GM12873 (cell line): ENCODE measurements at regions not wholly inside any gene's neighbourhood (a gene's known extent, or its start where the extent isn't known, plus 50 kb on each side); places are given as distances from the start of the nearest gene placed in this dataset.

ENCODE experiments used
- TF ChIP-seq, protein P1 (sequence below): IDR thresholded peaks from 2 replicates; pipeline ENCODE4 v1.5.1; 2012; ENCODE audit warnings: low read depth, mild to moderate bottlenecking, moderate library complexity, low read length, control low read depth; ENCODE audit not compliant: insufficient read depth; ENCODE audit errors: missing control alignments

DNA sequence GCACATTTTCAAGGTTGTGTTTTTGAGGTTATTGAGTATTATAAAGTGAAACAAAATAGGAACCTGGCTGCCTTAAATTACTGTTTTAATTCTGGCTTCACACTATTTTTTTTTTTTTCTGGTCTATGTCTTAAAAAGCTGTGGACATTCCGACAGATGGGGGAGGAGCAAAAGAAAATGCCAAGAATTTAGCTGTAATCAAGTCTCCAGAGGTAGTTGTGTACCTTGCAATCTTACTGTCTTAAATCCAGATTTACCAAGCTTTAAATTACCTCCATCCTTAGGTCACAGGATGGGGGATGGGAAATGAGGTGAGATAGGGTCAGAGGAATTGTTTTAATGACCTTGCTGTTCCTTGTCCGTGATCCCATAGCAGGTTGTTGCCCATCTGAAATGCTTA lies 182.8 kb downstream of the UTRN start:
- TF ChIP-seq, protein P1, sequence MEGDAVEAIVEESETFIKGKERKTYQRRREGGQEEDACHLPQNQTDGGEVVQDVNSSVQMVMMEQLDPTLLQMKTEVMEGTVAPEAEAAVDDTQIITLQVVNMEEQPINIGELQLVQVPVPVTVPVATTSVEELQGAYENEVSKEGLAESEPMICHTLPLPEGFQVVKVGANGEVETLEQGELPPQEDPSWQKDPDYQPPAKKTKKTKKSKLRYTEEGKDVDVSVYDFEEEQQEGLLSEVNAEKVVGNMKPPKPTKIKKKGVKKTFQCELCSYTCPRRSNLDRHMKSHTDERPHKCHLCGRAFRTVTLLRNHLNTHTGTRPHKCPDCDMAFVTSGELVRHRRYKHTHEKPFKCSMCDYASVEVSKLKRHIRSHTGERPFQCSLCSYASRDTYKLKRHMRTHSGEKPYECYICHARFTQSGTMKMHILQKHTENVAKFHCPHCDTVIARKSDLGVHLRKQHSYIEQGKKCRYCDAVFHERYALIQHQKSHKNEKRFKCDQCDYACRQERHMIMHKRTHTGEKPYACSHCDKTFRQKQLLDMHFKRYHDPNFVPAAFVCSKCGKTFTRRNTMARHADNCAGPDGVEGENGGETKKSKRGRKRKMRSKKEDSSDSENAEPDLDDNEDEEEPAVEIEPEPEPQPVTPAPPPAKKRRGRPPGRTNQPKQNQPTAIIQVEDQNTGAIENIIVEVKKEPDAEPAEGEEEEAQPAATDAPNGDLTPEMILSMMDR = no peak

DNA sequence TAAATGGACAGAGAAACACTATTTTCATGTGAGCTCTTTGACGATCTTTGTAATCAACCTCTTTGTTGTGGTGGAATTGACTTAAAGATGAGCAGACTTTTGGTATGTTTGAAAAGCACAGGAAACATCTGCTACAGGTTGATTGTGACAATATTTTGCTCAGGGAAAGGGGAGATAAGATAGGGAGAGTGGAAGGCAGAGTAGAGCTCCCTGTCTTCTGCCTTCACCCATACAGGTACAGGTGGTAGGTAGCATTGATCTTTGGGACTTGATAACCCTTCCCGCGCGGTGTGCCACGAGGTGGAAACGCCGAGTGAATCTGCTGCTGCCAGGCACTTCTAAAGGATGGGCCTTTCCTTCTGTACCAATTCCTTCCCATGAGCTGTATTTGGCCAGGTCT lies 183.6 kb downstream of the UTRN start:
- TF ChIP-seq, protein P1 = no peak

DNA sequence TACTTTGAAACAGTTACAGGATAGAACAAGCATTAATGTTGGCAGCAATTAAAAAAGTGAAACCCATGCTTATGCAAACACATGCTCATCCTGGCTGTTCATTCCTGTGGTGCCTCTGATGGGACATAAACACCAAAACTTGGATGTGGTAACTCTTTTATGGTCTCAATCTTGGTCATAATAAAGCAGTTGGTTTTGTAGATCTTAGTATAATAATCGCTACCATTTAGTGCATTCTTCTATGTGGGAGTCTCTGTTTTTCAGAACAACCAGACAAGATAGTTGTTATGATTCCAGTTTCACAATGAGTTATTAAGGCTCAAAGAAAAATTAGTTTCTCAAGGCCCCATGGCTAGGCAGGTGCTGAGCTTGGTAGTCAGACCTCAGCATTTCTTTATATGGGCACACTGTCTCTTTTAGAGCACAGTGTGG lies 184.0 kb downstream of the UTRN start:
- TF ChIP-seq, protein P1 = no peak

DNA sequence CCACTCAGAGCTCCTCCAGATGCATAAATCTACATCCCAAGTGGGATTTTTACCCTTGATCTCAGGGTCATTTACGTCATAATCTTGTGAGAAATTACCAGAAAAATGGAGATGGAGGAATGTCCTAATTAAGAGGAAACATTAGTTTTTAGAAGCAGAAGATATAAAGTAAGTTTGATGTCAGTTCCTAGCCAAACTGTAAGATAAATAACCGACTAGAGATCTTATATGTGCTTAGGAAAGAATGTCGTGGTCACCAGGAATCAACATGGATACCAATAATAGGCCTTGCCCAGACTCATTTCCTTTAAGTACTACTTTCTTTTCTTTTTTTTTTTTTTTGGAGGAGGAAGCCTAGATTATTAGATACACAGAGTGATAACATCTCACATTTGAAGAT lies 186.9 kb downstream of the UTRN start:
- TF ChIP-seq, protein P1 = no peak

DNA sequence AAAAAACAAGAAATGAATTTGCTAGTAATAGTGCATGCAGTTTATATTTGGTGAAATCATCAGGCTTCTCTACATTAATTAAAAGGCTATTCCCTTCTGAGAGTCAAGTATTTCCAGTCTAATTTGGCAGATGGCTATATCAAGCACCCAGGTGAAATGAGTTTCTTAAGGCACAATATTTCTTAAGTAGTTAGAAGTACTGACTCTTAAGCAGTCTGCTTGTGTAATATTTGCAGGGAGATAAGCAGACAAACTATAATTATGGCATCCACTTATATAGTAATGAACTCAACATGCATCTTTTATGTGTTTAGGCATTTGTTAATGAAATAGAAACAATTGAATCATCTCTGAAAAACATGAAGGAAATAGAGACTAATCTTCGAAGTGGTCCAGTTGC lies 189.2 kb downstream of the UTRN start:
- TF ChIP-seq, protein P1 = no peak

DNA sequence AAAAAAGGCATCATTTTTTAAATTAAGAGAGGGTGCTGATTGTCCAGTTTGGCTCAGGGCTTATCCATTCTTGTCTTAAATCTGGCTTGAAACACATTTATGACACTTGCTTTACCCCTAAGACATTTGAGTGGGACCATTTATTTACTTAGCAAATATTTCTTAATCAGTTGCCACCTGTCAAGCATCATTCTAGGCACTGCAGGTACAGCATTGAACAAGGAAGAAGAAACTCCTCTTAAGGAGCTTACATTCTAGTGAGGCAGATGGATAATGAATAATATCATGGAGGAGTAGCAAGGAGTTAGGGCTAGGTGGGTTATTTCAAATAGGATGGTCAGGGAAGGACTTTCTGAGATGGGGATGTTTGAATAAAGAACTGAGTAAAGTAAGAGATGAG lies 189.8 kb downstream of the UTRN start:
- TF ChIP-seq, protein P1 = no peak

DNA sequence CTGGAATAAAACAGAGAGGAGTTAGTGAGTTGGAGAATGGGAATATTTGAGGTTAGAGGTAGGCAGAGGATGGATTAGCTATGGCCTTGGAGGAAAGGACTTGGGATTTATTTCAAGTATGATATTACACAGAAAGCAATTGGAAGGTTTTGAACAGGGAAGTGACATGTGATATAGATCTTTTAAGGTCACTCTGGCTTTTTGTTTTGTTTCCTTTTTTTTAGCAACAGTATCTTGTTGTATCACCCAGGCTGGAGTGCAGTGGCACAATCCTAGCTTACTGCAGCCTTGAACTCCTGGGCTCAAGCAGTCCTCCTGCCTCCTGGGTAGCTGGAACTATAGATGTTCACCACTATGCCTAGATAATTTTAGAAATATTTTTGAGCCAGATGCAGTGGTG lies 190.3 kb downstream of the UTRN start:
- TF ChIP-seq, protein P1 = no peak
